Activated T-cell treated with anti-CD3 and anti-CD28 coated beads, Interleukin-2, amount 50 U/mL, for 24 hours (primary cell): ENCODE measurements at regions not wholly inside any gene's neighbourhood (a gene's known extent, or its start where the extent isn't known, plus 50 kb on each side); places are given as distances from the start of the nearest gene placed in this dataset.

Experiments
- DNase-seq: peaks from one replicate; pipeline ENCODE4 v3.0.0-alpha.2; 2020
- H3K27ac Mint-ChIP-seq: 2 replicates; pipeline ENCODE4 v1.8.0; 2020; ENCODE audit warnings: mild to moderate bottlenecking, mixed read lengths
- H3K27me3 Mint-ChIP-seq: 2 replicates; pipeline ENCODE4 v1.8.0; 2020; ENCODE audit warnings: mixed read lengths
- H3K36me3 Mint-ChIP-seq: 2 replicates; pipeline ENCODE4 v1.8.0; 2020; ENCODE audit warnings: low read depth, mixed read lengths
- H3K4me1 Mint-ChIP-seq: 2 replicates; pipeline ENCODE4 v1.8.0; 2020; ENCODE audit warnings: low read depth, mixed read lengths
- H3K4me3 Mint-ChIP-seq: 2 replicates; pipeline ENCODE4 v1.8.0; 2020; ENCODE audit warnings: mild to moderate bottlenecking, moderate library complexity, mixed read lengths
- H3K9me3 Mint-ChIP-seq: 2 replicates; pipeline ENCODE4 v1.8.0; 2020; ENCODE audit warnings: mixed read lengths

GRCh38 chr2:217028128-217028527 lies 168.3 kb upstream of the TNP1 start:
- H3K9me3 Mint-ChIP-seq = no peaks in the 10 kb centered on the region
- H3K4me3 Mint-ChIP-seq = no peak overlapping the region
- no peaks in the 10 kb centered on the region for H3K4me1 Mint-ChIP-seq
- no peak overlapping the region for H3K27ac Mint-ChIP-seq
- peaks cover 13% of the 10 kb centered on the region for H3K27me3 Mint-ChIP-seq
- no peak for DNase-seq
- H3K36me3 Mint-ChIP-seq = no peaks in the 10 kb centered on the region

- no peak overlapping the region for H3K4me3 Mint-ChIP-seq
- no peaks in the 10 kb centered on the region for H3K4me1 Mint-ChIP-seq
Observed at GRCh38 chr2:217027414-217027813, 167.6 kb upstream of the TNP1 start.

GRCh38 chr2:217026569-217026968 lies 166.7 kb upstream of the TNP1 start:
- no peaks in the 10 kb centered on the region for H3K36me3 Mint-ChIP-seq
- H3K9me3 Mint-ChIP-seq = no peaks in the 10 kb centered on the region
- no peak overlapping the region for H3K4me3 Mint-ChIP-seq
- DNase-seq = no peak
- H3K27ac Mint-ChIP-seq = no peak overlapping the region
- H3K27me3 Mint-ChIP-seq = peaks cover 13% of the 10 kb centered on the region
- no peaks in the 10 kb centered on the region for H3K4me1 Mint-ChIP-seq

More at GRCh38 chr2:217027414-217027813, 167.6 kb upstream of the TNP1 start:
- H3K27ac Mint-ChIP-seq = no peak overlapping the region
- no peak for DNase-seq
- H3K27me3 Mint-ChIP-seq = peaks cover 13% of the 10 kb centered on the region
- H3K9me3 Mint-ChIP-seq = no peaks in the 10 kb centered on the region
- no peaks in the 10 kb centered on the region for H3K36me3 Mint-ChIP-seq

- Mint-ChIP-seq H3K4me1 (no peaks in the 10 kb centered on the region), H3K4me3 (no peak overlapping the region), H3K27me3 (peaks cover 13% of the 10 kb centered on the region), H3K27ac (no peak overlapping the region), H3K9me3 (no peaks in the 10 kb centered on the region), H3K36me3 (no peaks in the 10 kb centered on the region)
- DNase-seq = no peak
Observed at GRCh38 chr2:217026161-217026560, 166.3 kb upstream of the TNP1 start.

- Mint-ChIP-seq H3K27ac (no peak overlapping the region), H3K4me3 (no peak overlapping the region), H3K36me3 (no peaks in the 10 kb centered on the region), H3K9me3 (peaks cover 2% of the 10 kb centered on the region), H3K4me1 (no peaks in the 10 kb centered on the region), H3K27me3 (peaks cover 7% of the 10 kb centered on the region)
- DNase-seq = no peak
Observed at GRCh38 chr2:217023611-217024010, 163.7 kb upstream of the TNP1 start.

GRCh38 chr2:217017456-217018252 lies 157.8 kb upstream of the TNP1 start:
- no peaks in the 10 kb centered on the region for H3K36me3 Mint-ChIP-seq
- peaks cover 6% of the 10 kb centered on the region for H3K4me1 Mint-ChIP-seq
- no peak for DNase-seq
- peaks cover 2% of the 10 kb centered on the region for H3K9me3 Mint-ChIP-seq
- no peak overlapping the region for H3K4me3 Mint-ChIP-seq
- peaks cover 35% of the 10 kb centered on the region for H3K27me3 Mint-ChIP-seq
- H3K27ac Mint-ChIP-seq = no peak overlapping the region

GRCh38 chr2:217016796-217017419 lies 157.0 kb upstream of the TNP1 start:
- DNase-seq = no peak
- Mint-ChIP-seq H3K4me3 (no peak overlapping the region), H3K36me3 (no peaks in the 10 kb centered on the region), H3K27ac (no peak overlapping the region), H3K4me1 (peaks cover 6% of the 10 kb centered on the region), H3K9me3 (peaks cover 2% of the 10 kb centered on the region), H3K27me3 (peaks cover 38% of the 10 kb centered on the region)

GRCh38 chr2:217014328-217015105 lies 154.7 kb upstream of the TNP1 start:
- Mint-ChIP-seq H3K36me3 (no peaks in the 10 kb centered on the region), H3K27me3 (peaks cover 44% of the 10 kb centered on the region), H3K4me1 (peaks cover 6% of the 10 kb centered on the region)

GRCh38 chr2:217013926-217014325 lies 154.1 kb upstream of the TNP1 start:
- H3K4me3 Mint-ChIP-seq = no peak overlapping the region
- no peaks in the 10 kb centered on the region for H3K36me3 Mint-ChIP-seq
- H3K9me3 Mint-ChIP-seq = no peaks in the 10 kb centered on the region
- DNase-seq = no peak
- H3K27me3 Mint-ChIP-seq = peaks cover 48% of the 10 kb centered on the region
- no peak overlapping the region for H3K27ac Mint-ChIP-seq
- peaks cover 6% of the 10 kb centered on the region for H3K4me1 Mint-ChIP-seq

More at GRCh38 chr2:217014328-217015105, 154.7 kb upstream of the TNP1 start:
- no peak overlapping the region for H3K27ac Mint-ChIP-seq
- peaks cover 2% of the 10 kb centered on the region for H3K9me3 Mint-ChIP-seq
- H3K4me3 Mint-ChIP-seq = no peak overlapping the region
- no peak for DNase-seq

GRCh38 chr2:217011576-217011975 lies 151.7 kb upstream of the TNP1 start:
- H3K4me1 Mint-ChIP-seq = peaks cover 6% of the 10 kb centered on the region
- no peaks in the 10 kb centered on the region for H3K36me3 Mint-ChIP-seq
- no peak overlapping the region for H3K27ac Mint-ChIP-seq
- no peaks in the 10 kb centered on the region for H3K9me3 Mint-ChIP-seq
- no peak overlapping the region for H3K4me3 Mint-ChIP-seq
- H3K27me3 Mint-ChIP-seq = peaks cover 36% of the 10 kb centered on the region
- no peak for DNase-seq

GRCh38 chr2:217010173-217010572 lies 150.3 kb upstream of the TNP1 start:
- H3K9me3 Mint-ChIP-seq = no peaks in the 10 kb centered on the region
- peaks cover 31% of the 10 kb centered on the region for H3K27me3 Mint-ChIP-seq
- H3K4me3 Mint-ChIP-seq = no peak overlapping the region
- DNase-seq = no peak
- no peak overlapping the region for H3K27ac Mint-ChIP-seq
- no peaks in the 10 kb centered on the region for H3K36me3 Mint-ChIP-seq
- H3K4me1 Mint-ChIP-seq = peaks cover 6% of the 10 kb centered on the region

GRCh38 chr2:217008794-217009193 lies 148.9 kb upstream of the TNP1 start:
- H3K4me3 Mint-ChIP-seq = no peak overlapping the region
- H3K4me1 Mint-ChIP-seq = no peaks in the 10 kb centered on the region
- no peaks in the 10 kb centered on the region for H3K36me3 Mint-ChIP-seq
- DNase-seq = no peak
- H3K27me3 Mint-ChIP-seq = peaks cover 22% of the 10 kb centered on the region
- no peaks in the 10 kb centered on the region for H3K9me3 Mint-ChIP-seq
- no peak overlapping the region for H3K27ac Mint-ChIP-seq

- Mint-ChIP-seq H3K27ac (no peak overlapping the region), H3K4me1 (no peaks in the 10 kb centered on the region), H3K36me3 (no peaks in the 10 kb centered on the region), H3K4me3 (no peak overlapping the region), H3K27me3 (peaks cover 11% of the 10 kb centered on the region), H3K9me3 (no peaks in the 10 kb centered on the region)
- no peak for DNase-seq
Observed at GRCh38 chr2:217006217-217006616, 146.4 kb upstream of the TNP1 start.

- Mint-ChIP-seq H3K36me3 (no peaks in the 10 kb centered on the region), H3K4me3 (no peak overlapping the region), H3K9me3 (no peaks in the 10 kb centered on the region), H3K27ac (no peak overlapping the region), H3K27me3 (peaks cover 9% of the 10 kb centered on the region), H3K4me1 (no peaks in the 10 kb centered on the region)
- no peak for DNase-seq
Observed at GRCh38 chr2:217004656-217005055, 144.8 kb upstream of the TNP1 start.

- no peaks in the 10 kb centered on the region for H3K27me3 Mint-ChIP-seq
- DNase-seq = no peak
- H3K4me1 Mint-ChIP-seq = no peaks in the 10 kb centered on the region
Observed at GRCh38 chr2:217001740-217002139, 141.9 kb upstream of the TNP1 start.

More at GRCh38 chr2:217001740-217002139, 141.9 kb upstream of the TNP1 start:
- Mint-ChIP-seq H3K9me3 (no peaks in the 10 kb centered on the region), H3K27ac (no peak overlapping the region), H3K36me3 (no peaks in the 10 kb centered on the region), H3K4me3 (no peak overlapping the region)
